CD4-positive, alpha-beta T cell (primary cell): ENCODE measurements at regions not wholly inside any gene's neighbourhood (a gene's known extent, or its start where the extent isn't known, plus 50 kb on each side); places are given as distances from the start of the nearest gene placed in this dataset.

ENCODE experiments used
- ATAC-seq: fragments of 200-7000 bp; cut with Tn5 transposase; one replicate; pipeline ENCODE4 v1.10.0; 2022; ENCODE audit warnings: mild to moderate bottlenecking; ENCODE audit not compliant: poor library complexity
- CTCF ChIA-PET: fragments of 350-600 bp; sonication (Branson Sonifier 250); formaldehyde crosslinking; loops from one replicate; lab custom pipeline; 2021; ENCODE audit warnings: antibody characterized with exemption, inconsistent platforms; lab: Charles Lee
- POLR2A ChIA-PET: fragments of 350-600 bp; sonication (Branson Sonifier 250); formaldehyde crosslinking; loops from one replicate; lab custom pipeline; 2021; ENCODE audit warnings: antibody characterized with exemption, inconsistent platforms; lab: Charles Lee
- DNase-seq, 14 experiments: peaks; one replicate each; pipeline ENCODE4 v3.0.0-alpha.2; 2013 to 2020; ENCODE audit warnings: mixed read lengths in 2 of 14
- H3K27ac ChIP-seq, 2 donors: one replicate each; pipeline versions ENCODE4 v1.5.1 to v1.7.0; 2013; ENCODE audit warnings: low read length in 2 of 2, low read depth in 1 of 2, mild to moderate bottlenecking in 1 of 2
- H3K27me3 ChIP-seq, 2 experiments: 1 replicate in 1 of 2; 2 replicates in 1 of 2; pipeline versions ENCODE4 v1.6.1 to v1.7.0; 2013; ENCODE audit warnings: low read length in 2 of 2, control low read depth in 1 of 2, mild to moderate bottlenecking in 1 of 2, moderate library complexity in 1 of 2; ENCODE audit not compliant: insufficient read depth in 2 of 2, control insufficient read depth in 1 of 2
- H3K36me3 ChIP-seq: one replicate; pipeline ENCODE4 v1.6.1; 2013; ENCODE audit warnings: low read length, control low read depth; ENCODE audit not compliant: insufficient read depth
- H3K4me1 ChIP-seq: one replicate; pipeline ENCODE4 v1.6.1; 2013; ENCODE audit warnings: low read length, control low read depth; ENCODE audit not compliant: insufficient read depth
- H3K4me3 ChIP-seq: one replicate; pipeline ENCODE4 v1.5.1; 2013; ENCODE audit warnings: mild to moderate bottlenecking, low read length, moderate library complexity
- H3K9me3 ChIP-seq, 2 experiments: 1 replicate in 1 of 2; 2 replicates in 1 of 2; pipeline versions ENCODE4 v1.6.1 to v1.7.0; 2013; ENCODE audit warnings: low read length in 2 of 2, mild to moderate bottlenecking in 2 of 2, control low read depth in 1 of 2, moderate library complexity in 1 of 2; ENCODE audit not compliant: control insufficient read depth in 1 of 2, insufficient read depth in 1 of 2
- H3K27ac Mint-ChIP-seq: one replicate; pipeline ENCODE4 v1.8.0; 2020; ENCODE audit warnings: mixed read lengths
- H3K27me3 Mint-ChIP-seq: one replicate; pipeline ENCODE4 v1.8.0; 2021; ENCODE audit warnings: mixed read lengths
- H3K36me3 Mint-ChIP-seq: one replicate; pipeline ENCODE4 v1.8.0; 2021; ENCODE audit warnings: low read depth, mixed read lengths
- H3K4me1 Mint-ChIP-seq: one replicate; pipeline ENCODE4 v1.8.0; 2021; ENCODE audit warnings: low read depth, mixed read lengths
- H3K4me3 Mint-ChIP-seq: one replicate; pipeline ENCODE4 v1.8.0; 2020; ENCODE audit warnings: mild to moderate bottlenecking, mixed read lengths
- H3K9me3 Mint-ChIP-seq: one replicate; pipeline ENCODE4 v1.8.0; 2020; ENCODE audit warnings: mixed read lengths
- CTCF ChIP-seq: fragments of 200-600 bp; IDR thresholded peaks from one replicate; pipeline ENCODE4 v1.8.0; 2022; ENCODE audit warnings: antibody characterized with exemption, mild to moderate bottlenecking
- intact Hi-C, 2 experiments: fragments of 100-400 bp; cut with DNase I in 1 of 2; cut with micrococcal nuclease in 1 of 2; formaldehyde crosslinking; loops; one replicate each; pipeline versions ENCODE4 v1.15.1 to v1.9.0; 2023 to 2025; cut with DNase I, micrococcal nuclease

GRCh38 chr22:48827904-48828555 lies 999.6 kb downstream of the BRD1 start:
- H3K36me3 Mint-ChIP-seq: no peaks in the 10 kb centered on the region
- no peaks in the 10 kb centered on the region for H3K4me1 Mint-ChIP-seq
- no peak for DNase-seq
- H3K9me3 ChIP-seq: peaks cover 6 to 45% of the 10 kb centered on the region in 2 experiments
- peaks cover 5% of the 10 kb centered on the region for H3K9me3 Mint-ChIP-seq
- no peak overlapping the region for H3K27ac ChIP-seq
- TF ChIP-seq CTCF: no peak
- CTCF ChIA-PET: no interaction called here
- no peak overlapping the region for H3K4me3 Mint-ChIP-seq
- POLR2A ChIA-PET: no interaction called here
- intact Hi-C loops: no loop called here
- H3K36me3 ChIP-seq: no peaks in the 10 kb centered on the region
- no peak overlapping the region for H3K4me3 ChIP-seq
- peaks cover 0 to 4% of the 10 kb centered on the region in 2 experiments for H3K27me3 ChIP-seq
- no peak for ATAC-seq
- peaks cover 19% of the 10 kb centered on the region for H3K27me3 Mint-ChIP-seq
- H3K27ac Mint-ChIP-seq: no peak overlapping the region
- no peaks in the 10 kb centered on the region for H3K4me1 ChIP-seq

GRCh38 chr22:48827268-48827846 lies 1000.3 kb downstream of the BRD1 start:
- no peak overlapping the region for H3K27ac Mint-ChIP-seq
- peaks cover 22% of the 10 kb centered on the region for H3K27me3 Mint-ChIP-seq
- Histone ChIP-seq H3K27me3 (peaks cover 0 to 4% of the 10 kb centered on the region in 2 experiments), H3K4me1 (no peaks in the 10 kb centered on the region), H3K36me3 (no peaks in the 10 kb centered on the region), H3K9me3 (peaks cover 6 to 45% of the 10 kb centered on the region in 2 experiments), H3K27ac (no peak overlapping the region), H3K4me3 (no peak overlapping the region)
- no peak overlapping the region for H3K4me3 Mint-ChIP-seq
- CTCF ChIA-PET: no interaction called here
- no peak for TF ChIP-seq CTCF
- H3K36me3 Mint-ChIP-seq: no peaks in the 10 kb centered on the region
- H3K9me3 Mint-ChIP-seq: peaks cover 4% of the 10 kb centered on the region
- intact Hi-C loops: no loop called here
- POLR2A ChIA-PET: no interaction called here
- no peak for ATAC-seq
- H3K4me1 Mint-ChIP-seq: no peaks in the 10 kb centered on the region
- no peak for DNase-seq

GRCh38 chr22:48826546-48826945 lies 1001.1 kb downstream of the BRD1 start:
- intact Hi-C loops: no loop called here
- POLR2A ChIA-PET: no interaction called here
- Mint-ChIP-seq H3K27me3 (peaks cover 22% of the 10 kb centered on the region), H3K36me3 (no peaks in the 10 kb centered on the region), H3K27ac (no peak overlapping the region), H3K9me3 (peaks cover 4% of the 10 kb centered on the region), H3K4me1 (no peaks in the 10 kb centered on the region), H3K4me3 (no peak overlapping the region)
- DNase-seq: no peak
- Histone ChIP-seq H3K4me1 (no peaks in the 10 kb centered on the region), H3K4me3 (no peak overlapping the region), H3K27ac (no peak overlapping the region), H3K27me3 (peaks cover 0 to 4% of the 10 kb centered on the region in 2 experiments), H3K36me3 (no peaks in the 10 kb centered on the region), H3K9me3 (peaks cover 5 to 41% of the 10 kb centered on the region in 2 experiments)
- no peak for ATAC-seq
- CTCF ChIA-PET: no interaction called here
- no peak for TF ChIP-seq CTCF
